ENCODE measurements at regions not wholly inside any gene's neighbourhood (a gene's known extent, or its start where the extent isn't known, plus 50 kb on each side); places are given as distances from the start of the nearest gene placed in this dataset.

GRCh38 chr1:68363339-68363738, 86.4 kb downstream of the RPE65 start:
- H4K5ac ChIP-seq (ENCODE audit: low read depth, low read length) = no peak overlapping the region
- H3K4me3 ChIP-seq (ENCODE audit: insufficient read depth, low read depth, low read length) = no peak overlapping the region
- H3K79me1 ChIP-seq (ENCODE audit: low read depth in 1 of 2, low read length in 2 of 2) = no peaks in the 10 kb centered on the region
- peaks cover 3% of the 10 kb centered on the region for H3K4me1 ChIP-seq (ENCODE audit: control insufficient read depth, insufficient read depth, low read length)
- H2AK9ac ChIP-seq (replicated peaks; ENCODE audit: low read depth, low read length, poor library complexity) = no peak overlapping the region
- in situ Hi-C loops (cut with MboI; ENCODE audit: low sequenced_read_pairs) = loop anchor here (25.0 kb wide), 1 partner anchor 826 kb away; no protein-coding TSS in a partner anchor
- ChIA-PET POLR2A (ENCODE audit: unreplicated experiment) (no interaction called here), CTCF (no interaction called here)
- H3K9me1 ChIP-seq (ENCODE audit: insufficient read depth, low read length) = no peaks in the 10 kb centered on the region
- no peaks in the 10 kb centered on the region for H4K20me1 ChIP-seq (ENCODE audit: insufficient read depth, low read length)
- BruUV-seq (replicated peaks) = no TSS peak
- H2BK15ac ChIP-seq (ENCODE audit: low read depth, low read length) = no peak overlapping the region
- dilution Hi-C loops (cut with HindIII; ENCODE audit: low sequenced_read_pairs, unreplicated experiment) = no loop called here
- no peak overlapping the region for H3K14ac ChIP-seq (replicated peaks; ENCODE audit: low read depth, low read length)
- ATAC-seq (ENCODE audit: low read depth) (no peak), DNase-seq (no peak)
- no peak overlapping the region for H3K23ac ChIP-seq (ENCODE audit: low read depth, low read length)
- no peak for TF ChIP-seq MXI1 (IDR thresholded peaks at IDR 0.05; ENCODE audit: borderline replicate concordance, low read depth, low read length)
- TF ChIP-seq MAZ (IDR thresholded peaks at IDR 0.05; ENCODE audit: borderline replicate concordance, low read depth, low read length) = no peak
- TF ChIP-seq CHD1 (IDR thresholded peaks at IDR 0.05; ENCODE audit: low read depth, low read length) = no peak
- no peak for TF ChIP-seq RFX5 (IDR thresholded peaks at IDR 0.05; ENCODE audit: low read depth, low read length)
- TF ChIP-seq MAFK (IDR thresholded peaks at IDR 0.05; ENCODE audit: low read depth, low read length) = no peak
- no peak for TF ChIP-seq RCOR1 (IDR thresholded peaks at IDR 0.05; ENCODE audit: insufficient replicate concordance, low read length)
- no peak for TF ChIP-seq CTCF (conservative IDR thresholded peaks at IDR 0.05; ENCODE audit: low read depth, low read length)
- no peak for TF ChIP-seq BHLHE40 (IDR thresholded peaks at IDR 0.05; ENCODE audit: low read depth, low read length)
- TF ChIP-seq CEBPB (IDR thresholded peaks at IDR 0.05; ENCODE audit: low read depth, low read length) = no peak
- TF ChIP-seq POLR2A (IDR thresholded peaks at IDR 0.05; ENCODE audit: low read depth, low read length) = no peak
- TF ChIP-seq RAD21 (IDR thresholded peaks at IDR 0.05; ENCODE audit: low read length) = no peak
- no peak for TF ChIP-seq NFE2L2 (IDR thresholded peaks at IDR 0.05; ENCODE audit: low read depth, low read length)
- TF ChIP-seq ELK1 (IDR thresholded peaks at IDR 0.05; ENCODE audit: borderline replicate concordance, low read depth, low read length) = no peak
- H4K91ac ChIP-seq (ENCODE audit: insufficient read depth, low read depth, low read length) = no peak overlapping the region
- no peak overlapping the region for H2BK120ac ChIP-seq (ENCODE audit: low read depth, low read length)
- no peak overlapping the region for H2AK5ac ChIP-seq (ENCODE audit: low read depth, low read length)
- H3K18ac ChIP-seq (ENCODE audit: low read depth, low read length) = no peak overlapping the region
- intact Hi-C loops (cut with micrococcal nuclease) = no loop called here
- H3K9me3 ChIP-seq (ENCODE audit: control insufficient read depth, insufficient read depth, low read length) = no peaks in the 10 kb centered on the region
- no peaks in the 10 kb centered on the region for H3K27me3 ChIP-seq (ENCODE audit: control insufficient read depth, insufficient read depth, low read length)
- H3K4ac ChIP-seq (ENCODE audit: low read depth, low read length) = no peak overlapping the region
- H4K8ac ChIP-seq (ENCODE audit: low read depth in 2 of 2, low read length in 2 of 2) = no peak overlapping the region
- H3K36me3 ChIP-seq (ENCODE audit: control insufficient read depth, insufficient read depth, low read length) = no peaks in the 10 kb centered on the region
- H2BK20ac ChIP-seq (ENCODE audit: low read depth, low read length) = no peak overlapping the region
- no peak overlapping the region for H3K56ac ChIP-seq (ENCODE audit: extremely low read depth, insufficient read depth, low read length)
- H3K9ac ChIP-seq (ENCODE audit: low read depth, low read length) = no peak overlapping the region
- H3K27ac ChIP-seq (ENCODE audit: insufficient read depth, low read length) = no peak overlapping the region
- no peak overlapping the region for H3K4me2 ChIP-seq (ENCODE audit: low read depth, low read length)
- H2BK5ac ChIP-seq (ENCODE audit: low read depth, low read length, poor library complexity, severe bottlenecking) = no peak overlapping the region
- no peak overlapping the region for H2AFZ ChIP-seq (replicated peaks; ENCODE audit: low read length, poor library complexity)

Measured in IMR-90 (cell line).